ENCODE measurements at regions not wholly inside any gene's neighbourhood (a gene's known extent, or its start where the extent isn't known, plus 50 kb on each side); places are given as distances from the start of the nearest gene placed in this dataset.
A peak's percentile ranks its signal among the peaks of the same experiment; 100 is the strongest.
"Not testable (repeated sequence)": the region's sequence is repeated elsewhere in the genome, so short reads cannot be mapped to it uniquely, and the experiment has no call there.

DNA sequence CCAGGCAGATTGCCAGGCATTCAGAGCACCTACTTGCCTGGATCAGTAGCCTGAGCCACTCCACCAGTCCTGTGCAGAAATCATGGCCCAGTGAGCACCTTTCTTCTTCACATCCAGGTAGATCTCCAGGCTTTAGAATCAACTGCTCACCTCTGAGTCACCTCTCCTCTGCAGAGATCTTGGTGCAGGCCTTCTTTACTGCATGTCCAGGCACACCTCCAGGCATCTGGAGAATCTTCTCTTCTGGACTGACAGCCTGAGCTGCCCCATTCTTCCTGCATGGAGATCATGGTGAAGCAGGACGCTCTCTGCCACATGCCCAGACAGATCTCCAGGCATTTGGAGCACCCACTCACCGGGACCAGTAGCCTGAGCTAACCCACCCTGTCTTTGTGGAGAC lies 894.5 kb upstream of the MBL2 start:
- intact Hi-C loops (cut with DNase I), result no loop called here

DNA sequence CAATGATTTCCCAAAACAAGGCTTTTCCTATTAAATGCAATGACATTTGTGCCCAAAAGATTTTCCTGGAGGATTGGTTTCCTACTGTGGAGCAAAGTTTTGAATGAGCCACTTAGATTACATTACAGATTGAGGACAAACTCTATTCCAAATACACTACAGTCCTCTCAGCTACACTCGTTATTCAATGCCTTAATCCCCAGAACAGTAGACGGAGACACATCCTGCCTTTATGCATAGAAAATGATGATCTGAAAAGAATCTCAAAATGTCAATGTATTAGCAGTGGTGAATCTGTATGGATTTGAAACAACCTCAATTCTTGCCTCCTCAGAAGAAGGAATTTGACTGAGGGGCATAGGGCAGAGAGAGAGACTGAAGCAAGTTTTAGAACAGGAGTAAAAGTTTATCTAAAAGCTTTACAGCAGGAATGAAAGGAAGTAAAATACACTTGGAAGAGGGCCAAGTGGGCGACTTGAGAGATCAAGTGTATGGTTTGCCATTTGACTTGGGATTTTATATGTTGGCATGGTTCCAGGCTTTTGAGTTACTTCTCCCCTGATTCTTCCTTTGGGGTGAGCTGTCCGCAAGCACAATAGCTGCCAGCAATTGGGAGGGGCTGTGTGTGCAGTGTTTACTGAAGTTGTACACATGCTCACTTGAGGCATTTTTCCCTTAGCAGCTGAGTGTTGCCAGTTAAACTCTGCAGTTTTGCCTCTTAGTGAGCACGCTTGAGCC lies 891.9 kb upstream of the MBL2 start:
- intact Hi-C loops (cut with DNase I), result no loop called here
- no peak for DNase-seq

More for the DNA sequence above, 894.5 kb upstream of the MBL2 start:
- no peak for DNase-seq

DNA sequence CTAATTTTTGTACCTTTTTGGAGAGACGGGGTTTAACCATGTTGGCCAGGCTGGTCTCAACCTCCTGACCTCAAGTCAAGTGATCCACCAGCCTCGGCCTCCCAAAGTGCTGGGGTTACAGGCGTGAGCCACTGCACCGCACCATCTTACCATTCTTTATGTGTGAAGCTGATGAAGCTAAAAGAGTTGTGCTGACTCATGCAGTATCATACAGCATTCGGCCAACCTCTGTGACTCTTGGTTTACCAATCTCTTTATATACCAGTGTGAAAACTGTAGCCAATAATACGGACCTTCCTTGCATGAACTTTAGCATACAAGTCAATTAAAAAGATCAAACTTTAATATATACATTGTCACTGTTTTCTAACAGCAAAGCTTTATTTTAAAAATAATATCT lies 878.2 kb upstream of the MBL2 start:
- intact Hi-C loops (cut with DNase I), result no loop called here
- DNase-seq, result no peak

DNA sequence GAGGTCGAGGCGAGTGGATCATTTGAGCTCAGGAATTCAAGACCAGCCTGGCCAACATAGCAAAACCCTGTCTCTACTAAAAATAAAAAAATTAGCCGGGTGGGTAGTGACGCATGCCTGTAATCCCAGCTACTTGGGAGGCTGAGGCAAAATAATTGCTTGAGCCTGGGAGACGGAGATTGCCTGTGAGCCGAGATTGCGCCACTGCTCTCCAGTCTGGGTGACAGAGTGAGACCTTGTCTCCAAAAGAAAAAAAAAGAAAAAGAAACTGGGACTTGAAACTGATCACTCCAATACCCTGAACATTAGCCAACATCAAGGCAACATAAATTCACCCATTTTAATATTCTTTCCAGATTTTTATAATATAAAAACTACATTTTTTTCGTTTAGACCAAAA lies 874.6 kb upstream of the MBL2 start:
- DNase-seq; intact Hi-C loops (cut with DNase I): not testable (repeated sequence)

DNA sequence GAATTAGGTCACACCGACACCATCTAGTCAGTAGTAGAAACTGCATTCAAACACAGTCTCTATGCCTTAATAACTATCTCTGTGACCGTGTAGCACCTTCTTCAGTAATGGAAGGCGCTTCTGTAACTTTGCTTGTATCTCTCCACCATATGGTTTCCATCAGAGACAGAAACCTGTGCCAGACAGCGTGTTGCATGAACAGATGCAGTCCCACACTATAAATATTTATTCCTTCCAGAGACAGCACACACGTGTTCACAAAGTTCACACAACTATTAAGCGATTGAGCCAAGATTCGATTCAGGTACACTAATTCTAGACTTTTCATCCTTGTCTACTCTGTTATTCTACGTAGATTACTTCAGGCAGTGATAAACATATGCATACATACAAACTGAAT lies 873.9 kb upstream of the MBL2 start:
- intact Hi-C loops (cut with DNase I), result no loop called here
- DNase-seq, result no peak

DNA sequence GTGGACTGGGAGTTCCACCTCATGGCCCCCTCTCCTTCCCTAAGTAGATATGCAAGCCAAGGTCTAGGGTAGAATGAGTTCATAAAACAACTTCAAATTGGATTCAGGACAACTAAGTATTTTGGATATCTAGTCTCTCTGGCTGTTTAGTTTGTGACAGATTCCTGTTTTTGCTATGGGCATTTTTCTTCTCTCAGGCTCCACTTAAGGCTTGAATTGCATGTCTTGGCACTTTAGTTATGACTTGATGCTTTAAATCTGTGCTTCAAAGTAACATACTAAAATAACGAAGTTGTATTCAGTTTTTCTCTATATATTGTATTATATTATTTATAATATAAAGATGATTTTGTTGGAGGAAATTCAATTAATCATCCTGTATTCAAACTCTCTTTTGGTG lies 873.4 kb upstream of the MBL2 start:
- intact Hi-C loops (cut with DNase I), result no loop called here
- no peak for DNase-seq

DNA sequence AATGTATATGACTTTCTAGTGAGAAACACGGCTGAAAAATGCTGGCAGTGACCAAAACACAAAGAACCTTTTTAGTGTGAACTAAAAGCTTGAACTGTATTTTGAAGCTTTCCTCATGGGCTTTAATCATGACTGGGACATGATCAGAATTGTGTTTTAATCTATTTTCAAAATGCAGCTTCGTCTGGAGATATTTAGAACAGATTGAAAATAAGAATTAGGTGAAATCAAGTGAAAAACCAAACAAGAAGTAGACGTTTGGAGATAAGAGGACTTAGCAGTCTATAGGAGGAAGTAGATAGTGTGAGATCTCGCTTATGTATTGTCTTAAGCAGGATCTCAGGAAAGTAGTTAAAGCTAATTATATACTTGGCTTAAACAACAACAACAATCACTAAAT lies 865.4 kb upstream of the MBL2 start:
- DNase-seq, result no peak
- intact Hi-C loops (cut with DNase I), result no loop called here

DNA sequence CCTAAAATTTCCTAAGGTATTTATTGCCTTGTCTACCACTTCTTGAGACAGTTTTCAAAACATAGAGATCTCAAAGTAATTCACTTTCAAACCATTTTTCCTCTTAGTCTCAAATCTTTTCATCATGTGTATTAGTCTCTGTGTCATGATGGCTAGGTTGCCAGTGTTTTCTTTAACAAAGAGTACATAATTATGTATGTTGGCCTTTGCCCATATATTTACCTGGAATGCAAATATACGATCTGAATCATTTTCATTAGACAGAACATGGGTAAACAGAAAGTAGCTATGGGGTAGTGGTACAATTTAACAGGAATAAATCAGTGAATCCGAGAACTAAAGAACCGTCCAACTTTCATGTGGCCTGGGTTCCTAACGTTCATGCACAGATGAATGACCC lies 852.1 kb upstream of the MBL2 start:
- no peak for DNase-seq
- intact Hi-C loops (cut with DNase I), result no loop called here

DNA sequence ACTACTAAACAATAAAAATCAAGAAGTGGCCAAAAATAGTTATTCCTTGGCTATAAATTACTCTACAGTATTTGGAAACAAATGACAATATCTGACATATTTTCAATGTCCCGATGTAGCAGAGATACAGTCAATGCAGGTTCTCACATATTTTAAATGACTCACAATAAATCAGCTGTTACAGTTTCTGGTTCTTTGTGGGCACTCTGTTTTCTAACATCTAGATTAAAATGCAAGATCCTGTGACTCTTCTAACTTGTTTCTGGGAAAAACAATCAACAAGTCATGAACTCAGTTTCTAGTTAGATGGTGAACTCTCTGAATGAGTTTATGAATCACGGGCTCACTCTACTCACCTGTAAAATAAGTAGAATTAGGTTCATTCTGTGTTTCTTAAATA lies 849.6 kb upstream of the MBL2 start:
- intact Hi-C loops (cut with DNase I), result no loop called here
- no peak for DNase-seq

DNA sequence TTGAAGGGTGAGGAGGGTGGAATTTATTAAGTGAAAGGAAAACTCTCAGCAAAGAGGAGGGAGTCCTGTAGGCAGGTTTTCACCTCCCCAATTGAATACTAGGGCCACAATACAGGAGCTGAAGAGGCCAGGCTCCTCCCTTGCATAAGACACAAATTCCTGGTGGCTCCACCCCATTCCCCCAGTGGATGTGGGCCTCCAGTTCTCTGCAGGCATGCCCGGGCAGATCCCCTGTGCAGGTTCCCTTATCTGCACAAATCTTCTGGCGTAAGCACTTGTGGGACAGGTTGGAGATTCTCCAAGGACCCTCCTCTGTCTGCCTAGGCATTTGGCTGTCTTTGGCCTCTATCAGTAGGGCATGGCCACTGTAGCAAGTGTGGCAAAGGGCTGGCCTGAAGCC lies 847.1 kb upstream of the MBL2 start:
- intact Hi-C loops (cut with DNase I), result no loop called here

DNA sequence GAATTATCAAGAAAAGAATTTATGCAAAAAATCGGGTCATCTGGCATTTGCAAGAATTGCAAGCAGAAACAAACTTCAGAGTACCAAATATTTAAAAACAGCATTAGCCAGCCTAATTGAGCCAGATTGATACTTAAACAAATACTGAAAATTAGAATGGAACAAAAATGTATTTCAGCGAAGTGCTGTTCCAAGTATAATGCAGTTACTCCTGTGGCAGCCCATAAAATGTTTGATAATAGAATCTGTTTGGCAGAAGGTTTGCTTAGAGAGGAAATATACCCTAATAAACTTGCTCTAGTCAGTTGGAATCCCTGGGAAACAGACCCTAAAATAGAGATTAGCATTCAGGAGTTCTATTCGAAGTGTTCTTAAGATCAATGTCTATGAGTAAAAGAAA lies 835.1 kb upstream of the MBL2 start:
- no peak for DNase-seq
- intact Hi-C loops (cut with DNase I), result no loop called here

More for the DNA sequence above, 847.1 kb upstream of the MBL2 start:
- DNase-seq, result no peak

DNA sequence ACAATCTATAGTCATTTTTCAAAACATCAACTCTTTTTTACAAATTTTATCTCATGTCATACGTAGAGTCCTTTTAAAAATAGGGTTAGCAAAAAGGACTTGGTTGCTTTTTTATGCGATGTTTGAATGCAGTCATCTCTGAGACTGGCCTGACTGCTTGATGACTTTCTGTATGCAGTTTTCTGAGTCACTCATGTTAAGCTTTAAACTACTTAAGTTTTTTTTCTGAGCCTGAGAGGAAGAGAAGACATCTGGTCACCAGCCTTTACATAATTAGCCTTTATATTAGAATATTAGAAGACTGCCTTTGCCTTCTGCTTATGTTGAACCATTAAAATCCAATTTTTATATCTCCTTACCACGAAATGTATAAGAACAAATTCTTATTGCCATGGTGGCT lies 834.4 kb upstream of the MBL2 start:
- intact Hi-C loops (cut with DNase I), result no loop called here
- no peak for DNase-seq

DNA sequence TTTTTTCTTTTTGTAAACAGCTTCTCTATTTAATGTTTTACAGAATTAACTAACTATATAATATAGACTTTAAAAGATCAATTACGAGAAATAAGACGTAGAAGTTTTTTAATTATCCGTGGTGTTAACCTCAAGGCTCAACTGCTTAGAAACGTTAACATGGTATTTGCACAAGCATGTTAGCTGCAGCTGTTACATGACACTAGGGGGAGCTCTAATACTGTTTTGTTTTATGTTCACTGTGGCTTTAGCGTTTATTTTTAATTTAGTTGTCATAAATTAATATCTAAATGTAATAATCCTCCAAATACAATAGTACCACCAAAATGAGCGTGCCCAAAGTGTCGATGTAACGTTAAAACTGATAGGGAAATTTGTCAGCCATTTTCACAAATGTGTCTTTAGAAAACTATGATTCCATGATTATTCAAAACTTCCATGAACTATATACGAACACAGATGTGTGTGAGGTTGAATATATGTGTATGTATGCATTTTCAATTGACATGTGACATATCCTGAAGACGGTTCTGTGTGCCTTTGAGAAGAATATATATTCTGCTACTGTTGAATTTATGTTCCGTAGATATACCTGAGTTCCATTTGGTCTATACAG lies 828.8 kb upstream of the MBL2 start:
- intact Hi-C loops (cut with DNase I), result no loop called here
- DNase-seq, result peak in 6 of 42 donors; percentile 5 to 38 (median 10)

DNA sequence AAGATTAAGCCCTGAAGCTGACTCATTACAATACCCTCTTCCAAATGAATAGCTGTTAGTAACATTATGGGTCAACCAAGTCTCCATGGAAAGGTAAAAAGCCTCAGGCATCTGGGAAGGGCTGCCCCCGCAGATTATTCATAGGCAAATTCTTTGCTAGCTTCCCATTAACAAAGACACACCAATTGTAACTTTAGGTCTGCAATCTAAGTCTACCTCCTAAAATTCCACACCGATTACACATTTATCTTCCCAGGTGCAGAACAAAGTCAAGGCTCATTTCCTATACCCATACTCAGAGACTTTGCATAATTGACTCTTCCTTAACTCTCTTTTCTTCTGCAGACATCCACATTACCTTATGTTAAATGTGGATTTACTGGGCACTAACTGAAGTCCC lies 826.3 kb upstream of the MBL2 start:
- intact Hi-C loops (cut with DNase I), result no loop called here
- no peak for DNase-seq

DNA sequence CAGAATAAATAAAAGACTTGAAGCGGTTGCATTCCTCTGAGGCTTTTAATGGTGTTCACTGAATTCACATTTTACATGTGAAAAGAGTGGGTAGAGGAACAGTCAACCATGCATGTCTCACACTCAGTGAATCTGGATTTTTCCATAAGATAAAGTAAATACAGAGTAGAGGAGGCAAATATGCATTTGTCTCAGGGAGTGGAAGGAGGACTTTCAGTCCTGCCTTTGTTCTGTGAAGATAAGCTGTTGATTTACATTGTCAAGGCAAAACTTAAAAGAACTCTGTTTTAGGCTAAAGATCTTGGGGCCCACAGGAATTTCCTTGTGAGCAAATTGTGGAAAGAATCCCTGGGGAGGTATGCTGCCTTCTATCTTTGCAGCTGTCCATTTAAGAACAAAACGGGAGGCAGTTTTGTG lies 825.3 kb upstream of the MBL2 start:
- no peak for DNase-seq
- intact Hi-C loops (cut with DNase I), result no loop called here

DNA sequence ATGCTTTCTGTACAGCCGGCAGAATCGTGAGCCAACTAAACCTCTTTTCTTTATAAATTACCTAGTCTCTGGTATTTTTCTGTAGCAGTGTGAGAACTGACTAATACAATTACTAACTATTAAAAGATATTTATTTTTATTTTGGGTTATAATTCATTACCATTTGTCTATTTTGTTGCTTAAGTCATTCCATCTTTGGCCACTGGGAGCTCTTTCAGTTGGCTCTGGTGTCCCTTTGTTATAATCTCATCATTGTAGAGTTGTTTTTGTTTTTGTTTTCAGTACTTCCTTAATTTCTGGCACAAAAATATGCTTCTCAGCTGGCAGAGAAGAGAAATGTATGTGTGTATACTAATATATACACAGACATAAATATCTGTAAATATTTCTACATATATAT lies 807.9 kb upstream of the MBL2 start:
- intact Hi-C loops (cut with DNase I), result no loop called here

DNA sequence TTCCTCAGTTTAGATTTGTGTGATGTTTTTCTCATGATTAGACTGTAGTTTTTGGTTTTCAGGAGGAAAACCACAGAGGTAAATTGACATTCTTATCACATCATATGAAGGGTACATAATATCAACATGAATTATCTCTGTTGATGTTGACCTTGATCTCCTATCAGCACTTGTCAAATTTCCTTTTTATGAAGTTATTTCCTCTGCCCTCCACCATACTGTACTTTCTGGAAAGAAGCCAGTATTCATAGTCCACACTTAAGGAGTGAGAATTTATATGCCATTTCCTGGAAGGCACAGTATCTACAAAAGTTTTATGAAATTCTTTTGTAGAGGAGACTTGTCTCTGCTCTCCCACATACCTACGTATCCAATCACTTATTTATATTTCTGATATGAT lies 807.2 kb upstream of the MBL2 start:
- intact Hi-C loops (cut with DNase I), result no loop called here

More for the DNA sequence above, 807.9 kb upstream of the MBL2 start:
- DNase-seq, result no peak

DNA sequence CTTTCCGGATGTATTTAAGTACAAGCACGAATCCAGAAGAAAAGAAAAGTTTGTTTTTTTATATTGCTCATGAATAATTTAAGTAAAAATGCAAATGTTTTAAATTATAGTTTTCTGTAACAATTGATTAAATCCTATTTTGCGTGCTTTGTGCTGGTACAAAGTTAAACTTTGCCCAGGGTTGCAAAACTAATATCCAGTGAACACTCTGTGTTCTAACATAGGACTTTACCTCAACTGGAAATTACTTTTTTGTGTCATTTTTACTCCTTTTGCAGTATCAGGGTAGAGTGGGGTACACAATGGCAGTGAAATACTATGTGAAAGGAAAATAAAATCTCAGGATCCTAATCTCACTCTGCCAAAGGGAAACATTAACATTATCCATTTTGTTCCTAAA lies 801.4 kb upstream of the MBL2 start:
- intact Hi-C loops (cut with DNase I), result no loop called here
- no peak for DNase-seq

More for the DNA sequence above, 807.2 kb upstream of the MBL2 start:
- DNase-seq, result no peak

DNA sequence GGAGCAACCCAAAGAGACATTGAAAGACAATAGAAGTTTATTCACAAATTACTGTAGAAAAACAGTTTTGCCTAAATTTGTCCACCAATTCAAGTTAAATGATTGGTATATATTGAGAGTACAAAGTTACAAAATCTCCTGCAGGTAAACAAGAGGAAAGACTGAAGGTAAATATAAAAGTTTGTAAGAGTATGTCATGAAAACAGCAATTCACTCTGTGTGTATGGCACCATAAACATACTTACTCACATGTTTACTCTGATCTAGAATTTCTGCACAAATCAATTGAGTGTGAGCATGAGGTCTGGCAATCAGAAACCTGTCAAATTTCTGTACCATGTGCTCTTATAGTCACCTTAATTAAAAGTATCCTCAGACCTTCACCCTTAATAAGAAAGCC lies 800.9 kb upstream of the MBL2 start:
- intact Hi-C loops (cut with DNase I), result no loop called here
- DNase-seq, result no peak

DNA sequence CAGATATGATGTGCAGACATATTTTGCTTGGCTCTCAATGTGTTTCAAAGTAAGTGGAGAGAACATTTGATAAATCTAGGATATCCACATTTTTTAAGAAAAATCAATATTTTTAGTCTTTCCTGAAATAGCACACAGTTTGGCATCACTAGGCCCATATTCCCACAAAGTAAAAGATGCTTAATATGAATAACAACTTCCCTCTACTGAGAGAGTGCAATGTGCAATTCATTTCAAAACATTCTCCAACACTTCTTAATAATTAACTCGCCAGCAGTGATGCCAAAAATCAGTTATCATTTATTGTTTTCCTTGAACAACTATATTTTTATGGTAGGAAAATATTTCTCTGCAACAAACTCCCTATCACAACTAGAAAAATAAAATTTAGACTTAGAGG lies 800.2 kb upstream of the MBL2 start:
- DNase-seq, result no peak
- intact Hi-C loops (cut with DNase I), result no loop called here

DNA sequence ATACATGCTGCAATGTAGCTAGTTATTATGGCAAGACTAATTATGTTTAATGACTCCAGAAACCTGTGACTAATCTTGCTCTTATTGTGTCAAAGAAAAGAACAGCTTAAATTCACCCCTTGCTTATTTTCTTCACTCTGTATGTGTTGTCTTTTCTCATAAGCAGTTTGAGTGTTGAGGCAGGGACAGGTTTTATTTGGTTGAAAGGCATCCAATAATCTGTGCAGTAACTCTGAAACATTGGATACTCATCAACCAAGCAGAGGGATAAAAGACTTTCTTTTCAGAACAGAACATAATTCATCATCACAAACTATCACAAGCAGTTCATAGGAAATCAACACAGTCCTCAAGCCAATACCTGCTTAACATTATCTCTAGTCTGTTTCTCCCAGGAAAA lies 797.6 kb upstream of the MBL2 start:
- intact Hi-C loops (cut with DNase I), result no loop called here

More for the DNA sequence above, 797.6 kb upstream of the MBL2 start:
- DNase-seq, result no peak

Data from head of caudate nucleus (tissue), 42 donors.